Activated T-cell treated with anti-CD3 and anti-CD28 coated beads, Interleukin-2, amount 50 U/mL, for 24 hours (primary cell): ENCODE measurements at regions not wholly inside any gene's neighbourhood (a gene's known extent, or its start where the extent isn't known, plus 50 kb on each side); places are given as distances from the start of the nearest gene placed in this dataset.

Experiments
- DNase-seq: peaks from one replicate; pipeline ENCODE4 v3.0.0-alpha.2; 2020
- H3K27ac Mint-ChIP-seq: 2 replicates; pipeline ENCODE4 v1.8.0; 2020; ENCODE audit warnings: mild to moderate bottlenecking, mixed read lengths
- H3K27me3 Mint-ChIP-seq: 2 replicates; pipeline ENCODE4 v1.8.0; 2020; ENCODE audit warnings: mixed read lengths
- H3K36me3 Mint-ChIP-seq: 2 replicates; pipeline ENCODE4 v1.8.0; 2020; ENCODE audit warnings: low read depth, mixed read lengths
- H3K4me1 Mint-ChIP-seq: 2 replicates; pipeline ENCODE4 v1.8.0; 2020; ENCODE audit warnings: low read depth, mixed read lengths
- H3K4me3 Mint-ChIP-seq: 2 replicates; pipeline ENCODE4 v1.8.0; 2020; ENCODE audit warnings: mild to moderate bottlenecking, moderate library complexity, mixed read lengths
- H3K9me3 Mint-ChIP-seq: 2 replicates; pipeline ENCODE4 v1.8.0; 2020; ENCODE audit warnings: mixed read lengths

- Mint-ChIP-seq H3K4me3 (no peak overlapping the region), H3K27ac (no peak overlapping the region), H3K36me3 (no peaks in the 10 kb centered on the region), H3K9me3 (peaks cover 3% of the 10 kb centered on the region), H3K27me3 (no peaks in the 10 kb centered on the region), H3K4me1 (no peaks in the 10 kb centered on the region)
- DNase-seq = no peak
Observed at GRCh38 chr4:117512414-117512813, 427.0 kb upstream of the TRAM1L1 start.

GRCh38 chr4:117514391-117515175 lies 429.2 kb upstream of the TRAM1L1 start:
- Mint-ChIP-seq H3K9me3 (peaks cover 3% of the 10 kb centered on the region), H3K27ac (no peak overlapping the region), H3K36me3 (no peaks in the 10 kb centered on the region), H3K4me3 (no peak overlapping the region), H3K27me3 (no peaks in the 10 kb centered on the region), H3K4me1 (no peaks in the 10 kb centered on the region)
- DNase-seq = no peak

GRCh38 chr4:117515921-117516320 lies 430.5 kb upstream of the TRAM1L1 start:
- peaks cover 3% of the 10 kb centered on the region for H3K9me3 Mint-ChIP-seq
- no peak overlapping the region for H3K4me3 Mint-ChIP-seq
- H3K27me3 Mint-ChIP-seq = no peaks in the 10 kb centered on the region
- H3K36me3 Mint-ChIP-seq = no peaks in the 10 kb centered on the region
- H3K4me1 Mint-ChIP-seq = no peaks in the 10 kb centered on the region
- H3K27ac Mint-ChIP-seq = no peak overlapping the region
- DNase-seq = no peak

- Mint-ChIP-seq H3K27ac (no peak overlapping the region), H3K4me1 (no peaks in the 10 kb centered on the region), H3K9me3 (peaks cover 5% of the 10 kb centered on the region), H3K27me3 (no peaks in the 10 kb centered on the region), H3K36me3 (no peaks in the 10 kb centered on the region), H3K4me3 (no peak overlapping the region)
- no peak for DNase-seq
Observed at GRCh38 chr4:117527601-117528000, 442.2 kb upstream of the TRAM1L1 start.

GRCh38 chr4:117529401-117529800 lies 444.0 kb upstream of the TRAM1L1 start:
- H3K36me3 Mint-ChIP-seq = no peaks in the 10 kb centered on the region
- no peaks in the 10 kb centered on the region for H3K27me3 Mint-ChIP-seq
- H3K9me3 Mint-ChIP-seq = peaks cover 2% of the 10 kb centered on the region
- no peak for DNase-seq
- H3K4me1 Mint-ChIP-seq = no peaks in the 10 kb centered on the region
- H3K27ac Mint-ChIP-seq = no peak overlapping the region
- H3K4me3 Mint-ChIP-seq = no peak overlapping the region

GRCh38 chr4:117533501-117533900 lies 448.1 kb upstream of the TRAM1L1 start:
- Mint-ChIP-seq H3K4me3 (no peak overlapping the region), H3K27me3 (no peaks in the 10 kb centered on the region), H3K4me1 (no peaks in the 10 kb centered on the region), H3K36me3 (no peaks in the 10 kb centered on the region), H3K27ac (no peak overlapping the region), H3K9me3 (peaks cover under 1% of the 10 kb centered on the region)
- no peak for DNase-seq

GRCh38 chr4:117545039-117545438 lies 459.7 kb upstream of the TRAM1L1 start:
- H3K27ac Mint-ChIP-seq = no peak overlapping the region
- no peaks in the 10 kb centered on the region for H3K27me3 Mint-ChIP-seq
- H3K9me3 Mint-ChIP-seq = no peaks in the 10 kb centered on the region
- no peaks in the 10 kb centered on the region for H3K4me1 Mint-ChIP-seq
- no peak for DNase-seq
- H3K36me3 Mint-ChIP-seq = no peaks in the 10 kb centered on the region
- no peak overlapping the region for H3K4me3 Mint-ChIP-seq

GRCh38 chr4:117549524-117549923 lies 464.1 kb upstream of the TRAM1L1 start:
- Mint-ChIP-seq H3K36me3 (no peaks in the 10 kb centered on the region), H3K4me3 (no peak overlapping the region), H3K27ac (no peak overlapping the region), H3K4me1 (no peaks in the 10 kb centered on the region), H3K9me3 (no peaks in the 10 kb centered on the region), H3K27me3 (no peaks in the 10 kb centered on the region)
- DNase-seq = no peak

GRCh38 chr4:117550085-117550484 lies 464.7 kb upstream of the TRAM1L1 start:
- Mint-ChIP-seq H3K27ac (no peak overlapping the region), H3K4me3 (no peak overlapping the region), H3K9me3 (no peaks in the 10 kb centered on the region), H3K4me1 (no peaks in the 10 kb centered on the region), H3K36me3 (no peaks in the 10 kb centered on the region), H3K27me3 (no peaks in the 10 kb centered on the region)
- DNase-seq = no peak

- no peak overlapping the region for H3K4me3 Mint-ChIP-seq
- H3K9me3 Mint-ChIP-seq = no peaks in the 10 kb centered on the region
- no peak overlapping the region for H3K27ac Mint-ChIP-seq
- H3K27me3 Mint-ChIP-seq = no peaks in the 10 kb centered on the region
- no peaks in the 10 kb centered on the region for H3K36me3 Mint-ChIP-seq
- no peak for DNase-seq
- H3K4me1 Mint-ChIP-seq = no peaks in the 10 kb centered on the region
Observed at GRCh38 chr4:117560329-117560728, 474.0 kb upstream of the NDST3 start.

GRCh38 chr4:117574085-117574484 lies 460.2 kb upstream of the NDST3 start:
- Mint-ChIP-seq H3K4me3 (no peak overlapping the region), H3K27me3 (no peaks in the 10 kb centered on the region), H3K36me3 (no peaks in the 10 kb centered on the region)

GRCh38 chr4:117575850-117576249 lies 458.4 kb upstream of the NDST3 start:
- DNase-seq = no peak
- Mint-ChIP-seq H3K27ac (no peak overlapping the region), H3K36me3 (no peaks in the 10 kb centered on the region), H3K4me3 (no peak overlapping the region), H3K9me3 (no peaks in the 10 kb centered on the region), H3K4me1 (no peaks in the 10 kb centered on the region), H3K27me3 (no peaks in the 10 kb centered on the region)

More at GRCh38 chr4:117574085-117574484, 460.2 kb upstream of the NDST3 start:
- H3K27ac Mint-ChIP-seq = no peak overlapping the region
- no peak for DNase-seq
- no peaks in the 10 kb centered on the region for H3K9me3 Mint-ChIP-seq
- H3K4me1 Mint-ChIP-seq = no peaks in the 10 kb centered on the region

GRCh38 chr4:117577686-117578311 lies 456.5 kb upstream of the NDST3 start:
- no peak for DNase-seq
- Mint-ChIP-seq H3K9me3 (no peaks in the 10 kb centered on the region), H3K4me1 (no peaks in the 10 kb centered on the region), H3K27ac (no peak overlapping the region), H3K27me3 (no peaks in the 10 kb centered on the region), H3K36me3 (no peaks in the 10 kb centered on the region), H3K4me3 (no peak overlapping the region)

- no peaks in the 10 kb centered on the region for H3K27me3 Mint-ChIP-seq
- no peak for DNase-seq
- H3K9me3 Mint-ChIP-seq = no peaks in the 10 kb centered on the region
- H3K27ac Mint-ChIP-seq = no peak overlapping the region
- no peak overlapping the region for H3K4me3 Mint-ChIP-seq
- H3K4me1 Mint-ChIP-seq = no peaks in the 10 kb centered on the region
- H3K36me3 Mint-ChIP-seq = no peaks in the 10 kb centered on the region
Observed at GRCh38 chr4:117588771-117589170, 445.5 kb upstream of the NDST3 start.

- no peaks in the 10 kb centered on the region for H3K36me3 Mint-ChIP-seq
- H3K4me3 Mint-ChIP-seq = no peak overlapping the region
- H3K4me1 Mint-ChIP-seq = no peaks in the 10 kb centered on the region
- DNase-seq = no peak
- no peaks in the 10 kb centered on the region for H3K9me3 Mint-ChIP-seq
- H3K27ac Mint-ChIP-seq = no peak overlapping the region
- H3K27me3 Mint-ChIP-seq = no peaks in the 10 kb centered on the region
Observed at GRCh38 chr4:117596917-117597480, 437.3 kb upstream of the NDST3 start.
